Forelimb muscle (tissue), 1 donor: ENCODE measurements at regions not wholly inside any gene's neighbourhood (a gene's known extent, or its start where the extent isn't known, plus 50 kb on each side); places are given as distances from the start of the nearest gene placed in this dataset.
"Not testable (repeated sequence)": the region's sequence is repeated elsewhere in the genome, so short reads cannot be mapped to it uniquely, and the experiment has no call there.

ENCODE experiments used
- DNase-seq: peaks from one replicate; pipeline ENCODE4 v3.0.0-alpha.2; 2013; ENCODE audit warnings: low read depth

DNA sequence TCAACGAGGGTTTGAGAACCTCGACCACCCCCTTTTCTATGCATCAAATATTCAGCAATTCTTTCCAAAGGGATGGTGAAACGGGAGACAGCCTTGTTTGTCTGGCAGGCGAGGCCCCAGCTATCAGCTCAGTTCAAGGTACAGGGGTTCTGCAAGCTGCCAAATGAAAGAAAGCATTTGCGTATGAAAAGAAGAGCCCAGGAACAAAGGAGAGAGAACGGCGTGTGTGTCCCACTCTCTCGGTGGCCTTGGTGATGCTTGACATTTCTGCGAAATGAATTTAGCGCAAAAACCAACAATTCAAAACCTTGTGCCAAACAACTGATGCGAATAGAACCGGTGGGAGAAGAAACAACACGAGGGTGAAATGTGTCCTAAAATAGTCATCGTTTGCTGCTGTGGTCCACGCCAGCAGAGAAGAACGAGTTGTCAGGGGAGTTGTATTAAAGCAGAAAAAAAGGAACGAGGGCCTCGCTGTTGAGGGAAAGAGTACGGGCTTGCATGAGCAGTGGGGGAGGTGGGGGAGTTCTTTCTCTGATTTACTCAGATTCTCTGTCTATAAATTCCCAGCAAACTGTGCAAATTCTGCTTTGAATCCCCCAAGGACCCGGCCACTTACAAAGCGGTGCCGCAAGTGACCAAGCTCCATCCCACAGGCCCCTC, 97.7 kb downstream of the TMEM130 start:
- DNase-seq: no peak

DNA sequence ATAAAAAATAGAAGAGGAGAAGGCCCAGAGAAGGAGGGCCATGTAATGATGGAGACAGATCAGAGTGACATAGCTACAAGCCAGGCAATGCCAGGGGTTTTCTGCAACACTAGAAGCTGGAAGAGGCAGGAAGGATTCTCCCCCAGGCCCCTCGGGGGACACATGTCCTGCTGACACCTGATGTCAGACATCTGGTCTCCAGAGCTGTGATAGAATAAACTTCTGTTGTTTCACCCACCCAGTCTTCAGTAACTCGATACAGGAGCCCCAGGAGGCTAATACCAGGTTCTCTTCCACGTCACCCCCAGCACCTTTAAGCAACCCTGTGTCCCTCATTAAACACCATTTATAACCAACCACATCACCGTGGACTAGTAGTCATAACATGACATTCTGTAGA, 94.9 kb downstream of the TMEM130 start:
- DNase-seq: no peak

- DNase-seq: no peak
Observed at GRCh38 chr7:98777051-98777450, 92.8 kb downstream of the TMEM130 start.

- no peak for DNase-seq
Observed at GRCh38 chr7:98778421-98778820, 91.4 kb downstream of the TMEM130 start.

- DNase-seq: no peak
Observed at GRCh38 chr7:98779800-98780587, 89.8 kb downstream of the TMEM130 start.

DNA sequence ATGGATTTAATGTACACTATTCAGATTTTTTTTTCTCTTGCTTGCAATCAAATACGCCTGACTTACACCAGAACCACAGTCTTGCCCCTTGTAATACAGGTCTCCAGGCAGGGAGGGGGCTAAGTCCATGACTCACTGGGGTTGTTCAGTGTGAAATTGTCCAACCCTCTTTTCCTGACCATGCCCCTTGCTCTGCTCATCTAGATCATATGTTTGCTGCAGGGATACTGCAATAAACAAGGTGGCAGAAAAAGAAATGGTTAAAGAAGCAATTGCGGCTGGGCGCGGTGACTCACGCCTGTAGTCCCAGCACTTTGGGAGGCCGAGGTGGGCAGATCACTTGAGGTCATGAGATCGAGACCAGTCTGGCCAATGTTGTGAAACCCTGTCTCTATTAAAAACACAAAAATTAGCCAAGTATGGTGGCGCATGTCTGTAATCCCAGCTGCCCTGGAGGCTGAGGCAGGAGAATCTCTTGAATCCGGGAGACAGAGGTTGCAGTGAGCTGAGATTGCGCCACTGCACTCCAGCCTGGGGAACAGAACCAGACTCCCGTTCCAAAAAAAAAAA, 85.5 kb downstream of the TMEM130 start:
- DNase-seq: no peak

GRCh38 chr7:98785929-98786571, 83.8 kb downstream of the TMEM130 start:
- no peak for DNase-seq

DNA sequence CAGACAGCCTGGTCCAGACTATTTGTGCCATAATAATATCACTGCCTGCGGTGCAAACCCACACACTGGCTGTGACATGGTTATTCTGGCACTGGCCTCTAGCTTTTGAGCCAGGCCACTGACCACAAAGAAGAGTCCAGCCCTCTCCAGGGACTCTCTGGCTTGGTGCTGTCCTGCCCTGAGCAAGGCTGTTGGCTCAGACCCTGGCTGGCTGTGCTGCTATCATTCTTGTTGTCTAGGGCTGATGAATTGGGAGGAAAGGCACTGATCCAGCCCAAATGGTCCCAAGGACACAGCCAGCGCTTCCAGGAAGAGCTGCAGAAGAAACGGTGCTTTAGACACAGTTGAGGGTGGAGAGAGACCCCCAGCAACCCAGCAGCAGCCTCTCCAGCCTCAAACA, 80.8 kb downstream of the TMEM130 start:
- no peak for DNase-seq

- not testable (repeated sequence) for DNase-seq
Observed at GRCh38 chr7:98794453-98794852, 75.4 kb downstream of the TMEM130 start.

- DNase-seq: no peak
Observed at GRCh38 chr7:98795741-98796493, 73.9 kb downstream of the TMEM130 start.
